ENCODE measurements at regions not wholly inside any gene's neighbourhood (a gene's known extent, or its start where the extent isn't known, plus 50 kb on each side); places are given as distances from the start of the nearest gene placed in this dataset.
"Not testable (repeated sequence)": the region's sequence is repeated elsewhere in the genome, so short reads cannot be mapped to it uniquely, and the experiment has no call there.

DNA sequence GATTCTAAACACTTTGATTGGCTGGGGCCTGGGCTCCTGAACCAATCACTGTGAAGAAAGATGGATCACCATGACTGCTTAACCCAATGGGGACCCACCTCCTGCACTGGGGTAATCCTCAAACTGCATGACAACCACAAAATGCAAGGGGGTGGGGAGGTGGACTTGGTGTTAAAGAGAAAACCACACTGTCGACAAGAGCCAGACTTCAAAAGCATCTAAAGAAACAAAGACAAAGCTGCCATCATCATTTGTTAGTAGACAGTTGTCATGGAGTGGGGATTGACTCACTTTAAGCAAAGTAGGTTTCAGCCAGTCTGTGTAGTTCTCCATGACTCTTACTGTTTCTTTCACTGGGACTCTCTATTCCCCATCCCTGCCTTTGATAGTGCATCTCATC is 433.8 kb downstream of the PLPP3 start:
- no peak for DNase-seq

DNA sequence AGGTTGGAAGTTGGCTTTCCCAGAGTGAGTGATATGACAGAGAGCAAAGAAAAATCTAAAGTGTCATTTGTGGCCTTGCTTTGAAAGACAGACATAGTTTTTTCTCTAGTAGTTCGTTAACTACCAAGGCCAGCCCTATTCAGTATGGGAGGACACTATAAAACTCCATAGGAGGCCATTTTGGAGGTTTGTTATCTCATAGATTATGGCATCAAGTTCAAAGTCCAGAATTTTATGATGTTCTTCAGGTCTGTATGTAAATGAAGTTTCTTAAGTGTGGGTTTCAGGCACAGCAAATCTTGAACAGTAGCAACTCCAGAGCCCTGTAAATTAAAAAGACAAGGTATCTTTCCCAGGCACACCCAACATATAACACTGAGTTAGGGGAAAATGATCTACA is 437.1 kb downstream of the PLPP3 start:
- DNase-seq = no peak

- DNase-seq = no peak
Measured at GRCh38 chr1:56139836-56140235, 439.5 kb downstream of the PLPP3 start.

- no peak for DNase-seq
Measured at GRCh38 chr1:56137521-56138505, 441.6 kb downstream of the PLPP3 start.

GRCh38 chr1:56137090-56137489 is 442.3 kb downstream of the PLPP3 start:
- no peak for DNase-seq

GRCh38 chr1:56135864-56136147 is 443.6 kb downstream of the PLPP3 start:
- no peak for DNase-seq

DNA sequence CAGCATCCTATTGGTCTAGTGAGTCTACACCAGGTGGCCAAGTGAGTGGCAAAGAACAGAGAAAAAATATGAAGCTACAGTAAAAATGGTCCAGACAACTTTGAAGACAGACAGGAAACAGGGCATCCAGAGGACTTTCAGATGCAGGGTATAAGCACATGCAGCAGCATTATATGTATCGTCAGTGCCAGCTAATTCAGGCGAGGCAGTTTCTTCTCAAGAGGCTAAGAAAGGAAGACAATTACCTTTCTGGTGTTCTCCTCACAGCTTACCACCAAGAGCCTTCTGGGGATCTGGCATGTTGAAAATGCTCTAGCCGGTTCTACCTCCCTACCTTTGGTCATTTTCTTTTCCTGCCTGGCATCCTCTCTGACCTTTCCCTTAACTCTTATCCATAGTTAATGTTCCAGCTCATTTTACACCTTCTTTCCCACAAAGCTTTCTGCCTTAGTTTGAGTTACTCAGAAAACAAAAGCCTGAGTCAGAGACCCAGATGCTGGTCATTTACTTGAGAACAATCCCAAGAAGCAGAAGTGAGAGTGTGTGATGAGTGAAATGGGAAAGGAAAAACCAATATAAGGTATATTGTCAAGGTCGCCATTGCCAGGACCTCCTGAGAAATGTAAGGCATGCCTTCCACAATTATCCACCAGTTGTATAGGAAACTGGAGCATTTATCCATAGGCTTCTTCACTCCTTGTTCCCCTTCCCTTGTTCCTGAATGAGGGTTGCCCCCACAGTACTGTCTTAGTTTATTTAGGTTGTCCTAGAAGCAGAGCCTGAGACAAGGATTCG is 444.1 kb downstream of the PLPP3 start:
- DNase-seq = no peak

GRCh38 chr1:56133522-56134472 is 445.6 kb downstream of the PLPP3 start:
- no peak for DNase-seq

DNA sequence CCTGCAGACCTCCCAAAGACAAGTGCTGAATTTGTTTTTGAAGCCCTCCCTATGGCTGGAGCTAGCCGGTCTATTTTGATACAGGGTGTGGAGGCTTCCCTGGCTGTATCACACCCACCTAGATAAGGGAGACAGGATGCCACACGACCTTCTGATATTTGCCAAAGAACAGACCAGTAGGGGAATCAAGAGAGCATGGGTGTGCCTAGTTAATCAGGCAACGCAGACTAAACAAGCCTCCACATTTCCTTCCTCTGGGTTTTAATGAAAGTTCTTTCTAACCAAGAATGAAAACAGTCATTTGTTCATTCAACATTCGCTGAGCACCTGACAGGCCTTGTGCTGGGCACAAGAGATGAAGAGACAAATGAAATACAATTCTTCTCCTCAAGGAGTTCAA is 446.8 kb downstream of the PLPP3 start:
- DNase-seq = no peak

GRCh38 chr1:56129837-56130236 is 449.5 kb downstream of the PLPP3 start:
- DNase-seq = no peak

GRCh38 chr1:56125316-56125715 is 454.0 kb downstream of the PLPP3 start:
- DNase-seq = no peak

- DNase-seq = no peak
Measured at GRCh38 chr1:56123826-56124225, 455.5 kb downstream of the PLPP3 start.

GRCh38 chr1:56123421-56123820 is 455.9 kb downstream of the PLPP3 start:
- no peak for DNase-seq

DNA sequence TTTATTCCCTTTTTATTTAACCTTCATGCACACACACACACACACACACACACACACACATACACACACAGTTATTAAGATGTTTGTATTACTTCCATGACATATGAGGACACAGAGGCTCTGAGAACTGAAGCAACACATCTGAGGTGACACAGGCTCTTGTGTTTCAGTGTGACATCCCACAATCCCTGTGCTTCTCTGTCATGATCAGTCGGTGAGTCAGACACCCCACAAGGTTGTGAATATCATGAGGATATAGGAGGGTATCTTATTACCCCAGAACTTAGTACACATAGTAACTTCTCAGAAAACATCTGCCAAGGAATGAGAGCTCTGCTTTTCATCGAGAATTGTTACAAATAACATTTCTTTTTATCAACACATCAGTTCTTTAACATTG is 459.3 kb downstream of the PLPP3 start:
- no peak for DNase-seq

DNA sequence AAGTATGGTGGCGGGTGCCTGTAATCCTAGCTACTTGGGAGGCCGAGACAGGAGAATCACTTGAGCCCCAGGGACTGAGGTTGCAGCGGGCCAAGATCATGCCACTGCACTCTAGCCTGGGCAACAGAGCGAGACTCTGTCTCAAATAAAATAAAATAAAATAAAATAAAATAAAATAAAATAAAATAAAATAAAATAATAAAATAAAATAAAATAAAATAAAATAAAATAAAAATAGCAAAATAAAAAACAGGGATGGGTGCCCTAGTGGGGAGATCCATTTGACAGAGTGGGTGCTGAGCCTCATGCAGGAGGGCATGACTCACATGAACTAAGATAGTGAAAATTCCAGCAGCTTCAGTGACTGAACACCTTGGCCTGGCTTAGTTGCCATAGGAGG is 460.7 kb downstream of the PLPP3 start:
- not testable (repeated sequence) for DNase-seq

- DNase-seq = no peak
Measured at GRCh38 chr1:56115701-56116100, 463.7 kb downstream of the PLPP3 start.

DNA sequence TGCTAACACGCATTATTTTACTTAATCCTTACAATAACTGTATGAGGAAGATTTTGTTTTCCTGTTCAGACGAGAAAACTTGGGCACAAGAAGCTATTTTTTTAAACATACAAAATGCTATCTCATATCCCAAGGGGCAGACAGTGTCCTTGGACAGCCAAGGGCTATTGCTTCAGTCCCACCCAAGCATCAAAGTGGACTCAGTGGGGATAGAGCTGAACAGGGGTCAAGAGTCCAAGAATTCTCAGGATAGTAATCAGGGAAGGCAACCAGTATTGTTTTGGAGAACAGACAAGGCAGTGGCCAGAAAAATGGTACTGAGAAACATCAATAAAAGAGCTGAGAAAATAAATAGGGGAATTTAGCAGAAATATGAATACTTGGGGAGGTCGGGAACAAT is 465.7 kb downstream of the PLPP3 start:
- no peak for DNase-seq

DNA sequence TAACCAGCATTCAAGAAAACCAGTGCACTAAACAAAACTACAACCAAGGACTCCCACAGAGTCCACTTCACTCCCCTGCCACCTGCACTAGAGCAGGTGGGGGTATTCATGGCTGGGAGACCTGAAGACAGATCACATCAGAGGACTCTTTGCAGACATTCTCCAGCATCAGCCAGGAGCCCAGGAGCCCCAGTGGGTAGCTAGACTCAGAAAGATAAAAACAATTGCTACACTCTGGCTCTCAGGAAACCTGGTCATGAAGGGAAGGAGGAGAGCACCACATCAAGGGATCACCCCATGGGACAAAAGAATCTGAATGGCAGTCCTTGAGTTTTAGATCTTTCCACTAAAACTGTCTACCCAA is 472.1 kb downstream of the PLPP3 start:
- DNase-seq = no peak

- no peak for DNase-seq
Measured at GRCh38 chr1:56106531-56107274, 472.7 kb downstream of the PLPP3 start.

GRCh38 chr1:56105397-56105796 is 474.0 kb downstream of the PLPP3 start:
- DNase-seq = no peak

- DNase-seq = no peak
Measured at GRCh38 chr1:56099766-56100265, 479.5 kb downstream of the PLPP3 start.

DNA sequence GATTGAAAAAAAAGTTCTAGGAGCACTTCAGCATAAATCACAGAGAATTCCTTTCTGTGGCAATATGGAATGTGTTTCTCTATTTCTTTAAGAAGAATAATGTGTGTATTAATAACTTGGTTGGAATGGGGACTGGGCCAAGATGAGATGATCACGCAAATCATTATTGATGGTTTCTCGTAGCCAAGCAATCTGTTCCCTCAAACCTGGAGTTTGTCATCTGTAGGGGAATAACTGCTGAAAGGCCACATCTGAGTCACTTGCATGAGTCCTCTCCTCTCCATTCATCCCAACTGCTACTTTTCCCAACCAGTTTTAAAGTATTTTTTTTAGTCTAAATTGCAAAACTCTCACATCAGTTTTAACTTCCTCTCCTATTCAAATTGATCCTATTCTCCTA is 480.4 kb downstream of the PLPP3 start:
- no peak for DNase-seq
